ENCODE measurements at regions not wholly inside any gene's neighbourhood (a gene's known extent, or its start where the extent isn't known, plus 50 kb on each side); places are given as distances from the start of the nearest gene placed in this dataset.

GRCh38 chr4:132823419-132823818 lies 325.7 kb upstream of the PCDH10 start:
- Histone ChIP-seq H3K9ac (ENCODE audit: low read length) (no peak overlapping the region), H3K27me3 (ENCODE audit: low read length) (no peaks in the 10 kb centered on the region), H3K9me2 (replicated peaks; ENCODE audit: low read length) (no peaks in the 10 kb centered on the region), H2AFZ (ENCODE audit: low read length) (no peak overlapping the region), H3K4me1 (ENCODE audit: insufficient read depth, low read length) (no peaks in the 10 kb centered on the region), H3K9me3 (ENCODE audit: low read length) (no peaks in the 10 kb centered on the region), H3K36me3 (ENCODE audit: low read depth, low read length) (no peaks in the 10 kb centered on the region), H4K20me1 (ENCODE audit: low read length) (no peaks in the 10 kb centered on the region), H3K4me2 (ENCODE audit: low read length) (no peak overlapping the region), H3F3A (ENCODE audit: low read length, unreplicated experiment) (no peaks in the 10 kb centered on the region), H3K4me3 (ENCODE audit: low read length) (no peak overlapping the region), H3K27ac (ENCODE audit: low read length) (no peak overlapping the region), H3K79me2 (ENCODE audit: low read length) (no peaks in the 10 kb centered on the region)
- no peak for TF ChIP-seq EZH2phosphoT487 (IDR thresholded peaks at IDR 0.05; ENCODE audit: borderline replicate concordance, low read length)
- no peak for TF ChIP-seq CTCF (conservative IDR thresholded peaks at IDR 0.05; ENCODE audit: low read depth, low read length)
- no peak for TF ChIP-seq EZH2 (IDR thresholded peaks at IDR 0.05; ENCODE audit: low read length, unreplicated experiment)
- ChIA-PET POLR2A (ENCODE audit: unreplicated experiment) (no interaction called here), CTCF (no interaction called here)
- ATAC-seq, result no peak
- DNase-seq, result no peak
- no TSS peak for BruUV-seq (replicated peaks)
- intact Hi-C loops (cut with micrococcal nuclease), result no loop called here

- no peaks in the 10 kb centered on the region for H3K79me2 ChIP-seq (ENCODE audit: low read length)
- H3K4me3 ChIP-seq (ENCODE audit: low read length), result no peak overlapping the region
- H4K20me1 ChIP-seq (ENCODE audit: low read length), result no peaks in the 10 kb centered on the region
- POLR2A ChIA-PET (ENCODE audit: unreplicated experiment), result no interaction called here
- DNase-seq (no peak), ATAC-seq (no peak)
- H3K9me2 ChIP-seq (replicated peaks; ENCODE audit: low read length), result no peaks in the 10 kb centered on the region
- TF ChIP-seq EZH2 (IDR thresholded peaks at IDR 0.05; ENCODE audit: low read length, unreplicated experiment), result no peak
- no peak for TF ChIP-seq CTCF (conservative IDR thresholded peaks at IDR 0.05; ENCODE audit: low read depth, low read length)
- no peak for TF ChIP-seq EZH2phosphoT487 (IDR thresholded peaks at IDR 0.05; ENCODE audit: borderline replicate concordance, low read length)
- no peaks in the 10 kb centered on the region for H3K4me1 ChIP-seq (ENCODE audit: insufficient read depth, low read length)
- CTCF ChIA-PET, result no interaction called here
- H2AFZ ChIP-seq (ENCODE audit: low read length), result no peak overlapping the region
- H3K4me2 ChIP-seq (ENCODE audit: low read length), result no peak overlapping the region
- no peaks in the 10 kb centered on the region for H3K36me3 ChIP-seq (ENCODE audit: low read depth, low read length)
- intact Hi-C loops (cut with micrococcal nuclease), result no loop called here
- no peak overlapping the region for H3K9ac ChIP-seq (ENCODE audit: low read length)
- BruUV-seq (replicated peaks), result no TSS peak
- H3K27ac ChIP-seq (ENCODE audit: low read length), result no peak overlapping the region
- H3F3A ChIP-seq (ENCODE audit: low read length, unreplicated experiment), result no peaks in the 10 kb centered on the region
- no peaks in the 10 kb centered on the region for H3K9me3 ChIP-seq (ENCODE audit: low read length)
- no peaks in the 10 kb centered on the region for H3K27me3 ChIP-seq (ENCODE audit: low read length)
These were observed 324.3 kb upstream of the PCDH10 start for GRCh38 chr4:132824761-132825160.

GRCh38 chr4:132827522-132827921 lies 321.6 kb upstream of the PCDH10 start:
- CTCF ChIA-PET, result no interaction called here
- ATAC-seq, result no peak
- intact Hi-C loops (cut with micrococcal nuclease), result no loop called here

More at GRCh38 chr4:132827522-132827921, 321.6 kb upstream of the PCDH10 start:
- no peaks in the 10 kb centered on the region for H3K4me1 ChIP-seq (ENCODE audit: insufficient read depth, low read length)
- no peaks in the 10 kb centered on the region for H3K36me3 ChIP-seq (ENCODE audit: low read depth, low read length)
- H3K27me3 ChIP-seq (ENCODE audit: low read length), result no peaks in the 10 kb centered on the region
- POLR2A ChIA-PET (ENCODE audit: unreplicated experiment), result no interaction called here
- no peak for DNase-seq
- H4K20me1 ChIP-seq (ENCODE audit: low read length), result no peaks in the 10 kb centered on the region
- no peak overlapping the region for H3K4me2 ChIP-seq (ENCODE audit: low read length)
- H3K9me3 ChIP-seq (ENCODE audit: low read length), result no peaks in the 10 kb centered on the region
- TF ChIP-seq EZH2 (IDR thresholded peaks at IDR 0.05; ENCODE audit: low read length, unreplicated experiment) (no peak), EZH2phosphoT487 (IDR thresholded peaks at IDR 0.05; ENCODE audit: borderline replicate concordance, low read length) (no peak), CTCF (conservative IDR thresholded peaks at IDR 0.05; ENCODE audit: low read depth, low read length) (no peak)
- H2AFZ ChIP-seq (ENCODE audit: low read length), result no peak overlapping the region
- no peaks in the 10 kb centered on the region for H3F3A ChIP-seq (ENCODE audit: low read length, unreplicated experiment)
- H3K79me2 ChIP-seq (ENCODE audit: low read length), result no peaks in the 10 kb centered on the region
- H3K27ac ChIP-seq (ENCODE audit: low read length), result no peak overlapping the region
- BruUV-seq (replicated peaks), result no TSS peak
- H3K9ac ChIP-seq (ENCODE audit: low read length), result no peak overlapping the region
- H3K4me3 ChIP-seq (ENCODE audit: low read length), result no peak overlapping the region
- H3K9me2 ChIP-seq (replicated peaks; ENCODE audit: low read length), result no peaks in the 10 kb centered on the region
